Stomach (tissue), 8 donors: ENCODE measurements at regions not wholly inside any gene's neighbourhood (a gene's known extent, or its start where the extent isn't known, plus 50 kb on each side); places are given as distances from the start of the nearest gene placed in this dataset.
"Not testable (repeated sequence)": the region's sequence is repeated elsewhere in the genome, so short reads cannot be mapped to it uniquely, and the experiment has no call there.

Experiments
- DNase-seq, 2 donors: peaks; one replicate each; pipeline versions ENCODE4 v3.0.0 to v3.0.0-alpha.2; 2013 to 2019
- H3K27ac ChIP-seq, 5 donors: fragments of 200-600 bp in 4 of 5; sonication (generic) in 4 of 5; one replicate each; pipeline ENCODE4 v1.5.1; 2013 to 2019; ENCODE audit warnings: mild to moderate bottlenecking in 1 of 5, moderate library complexity in 1 of 5
- H3K27me3 ChIP-seq, 3 donors: fragments of 200-600 bp; sonication (generic); one replicate each; pipeline ENCODE4 v1.5.1; 2017 to 2019; ENCODE audit warnings: mixed run types in 1 of 3
- H3K36me3 ChIP-seq, 4 donors: fragments of 200-600 bp; sonication (generic); 1 replicate in 3 of 4; 2 replicates in 1 of 4; pipeline ENCODE4 v1.5.1; 2016 to 2019
- H3K4me1 ChIP-seq, 4 donors: fragments of 200-600 bp; sonication (generic); one replicate each; pipeline ENCODE4 v1.5.1; 2016 to 2019
- H3K4me3 ChIP-seq, 4 donors: fragments of 200-600 bp; sonication (generic) in 3 of 4; one replicate each; pipeline ENCODE4 v1.5.1; 2016 to 2019; ENCODE audit warnings: mild to moderate bottlenecking in 1 of 4
- H3K9me3 ChIP-seq, 4 donors: fragments of 200-600 bp; sonication (generic); one replicate each; pipeline ENCODE4 v1.5.1; 2016 to 2019
- EP300 ChIP-seq: sonication (generic); formaldehyde crosslinking; IDR thresholded peaks from one replicate; pipeline ENCODE4 v1.6.1; 2017; ENCODE audit warnings: antibody characterized with exemption
- POLR2A ChIP-seq, 4 donors: fragments of 450-650 bp; IDR thresholded peaks; one replicate each; pipeline ENCODE4 v1.6.1; 2016; ENCODE audit warnings: antibody characterized with exemption in 4 of 4, control low read depth in 2 of 4, mild to moderate bottlenecking in 1 of 4, moderate library complexity in 1 of 4
- POLR2AphosphoS5 ChIP-seq, 3 donors: sonication (generic); formaldehyde crosslinking; IDR thresholded peaks; one replicate each; pipeline ENCODE4 v1.6.1; 2016; ENCODE audit warnings: antibody characterized with exemption in 3 of 3
- WGBS, 5 donors: extraction: QIAGEN DNeasy Blood & Tissue Kit in 3 of 5; methylation state at CpG; one replicate each; pipeline versions ENCODE4 v1.1.5 to v1.1.7; 2013 to 2018; 5-methylcytosine and 5-hydroxymethylcytosine counted together
- intact Hi-C: fragments of 100-400 bp; cut with DNase I; formaldehyde crosslinking; loops from one replicate; pipeline ENCODE4 v1.15.1; 2023; ENCODE audit warnings: low total_unique reads
- TF ChIP-seq, protein P1 (sequence below), 7 experiments: fragments of 450-650 bp in 4 of 7; fragments of 200-600 bp in 3 of 7; sonication (generic) in 3 of 7; IDR thresholded peaks; one replicate each; pipeline ENCODE4 v1.5.1; 2016 to 2019; ENCODE audit warnings: antibody characterized with exemption in 7 of 7, control low read depth in 2 of 7, mild to moderate bottlenecking in 1 of 7
- donor health status: healthy with polysubstance abuse.
- donor health status: Bipolar disorder and iron deficiency.
- donor health status: healthy.

DNA sequence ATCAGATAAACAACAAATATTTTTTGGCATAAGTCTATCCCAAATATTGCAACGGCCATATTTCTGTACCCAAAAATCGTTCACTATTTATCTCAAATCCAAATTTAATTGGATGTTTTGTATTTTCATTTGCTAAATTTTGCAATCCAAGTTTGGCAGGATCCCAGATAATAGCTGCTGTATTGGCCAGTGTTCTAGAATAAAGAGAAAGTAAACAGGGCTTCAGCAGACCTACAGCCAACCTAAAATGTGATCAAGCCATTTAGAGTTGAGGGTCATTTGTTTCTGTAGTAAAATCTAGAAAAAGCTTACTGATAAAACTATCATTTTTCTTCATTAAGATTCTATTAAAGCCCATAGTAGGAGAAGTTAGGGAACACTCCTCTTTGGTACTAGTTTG lies 506.6 kb upstream of the PTBP2 start:
- Histone ChIP-seq H3K9me3 (no peaks in the 10 kb centered on the region), H3K4me3 (no peak overlapping the region), H3K36me3 (no peaks in the 10 kb centered on the region), H3K4me1 (no peaks in the 10 kb centered on the region), H3K27me3 (no peaks in the 10 kb centered on the region), H3K27ac (no peak overlapping the region)
- WGBS, 5 donors, result 58 to 67% (median 65%) methylated on average over 2 of the region's 2 CpGs
- intact Hi-C loops, result no loop called here
- TF ChIP-seq POLR2AphosphoS5 (IDR thresholded peaks at IDR 0.05), result no peak
- TF ChIP-seq POLR2A (IDR thresholded peaks at IDR 0.05), result no peak
- no peak for TF ChIP-seq EP300
- TF ChIP-seq, protein P1, sequence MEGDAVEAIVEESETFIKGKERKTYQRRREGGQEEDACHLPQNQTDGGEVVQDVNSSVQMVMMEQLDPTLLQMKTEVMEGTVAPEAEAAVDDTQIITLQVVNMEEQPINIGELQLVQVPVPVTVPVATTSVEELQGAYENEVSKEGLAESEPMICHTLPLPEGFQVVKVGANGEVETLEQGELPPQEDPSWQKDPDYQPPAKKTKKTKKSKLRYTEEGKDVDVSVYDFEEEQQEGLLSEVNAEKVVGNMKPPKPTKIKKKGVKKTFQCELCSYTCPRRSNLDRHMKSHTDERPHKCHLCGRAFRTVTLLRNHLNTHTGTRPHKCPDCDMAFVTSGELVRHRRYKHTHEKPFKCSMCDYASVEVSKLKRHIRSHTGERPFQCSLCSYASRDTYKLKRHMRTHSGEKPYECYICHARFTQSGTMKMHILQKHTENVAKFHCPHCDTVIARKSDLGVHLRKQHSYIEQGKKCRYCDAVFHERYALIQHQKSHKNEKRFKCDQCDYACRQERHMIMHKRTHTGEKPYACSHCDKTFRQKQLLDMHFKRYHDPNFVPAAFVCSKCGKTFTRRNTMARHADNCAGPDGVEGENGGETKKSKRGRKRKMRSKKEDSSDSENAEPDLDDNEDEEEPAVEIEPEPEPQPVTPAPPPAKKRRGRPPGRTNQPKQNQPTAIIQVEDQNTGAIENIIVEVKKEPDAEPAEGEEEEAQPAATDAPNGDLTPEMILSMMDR (IDR thresholded peaks at IDR 0.05), result no peak
- DNase-seq, result no peak

DNA sequence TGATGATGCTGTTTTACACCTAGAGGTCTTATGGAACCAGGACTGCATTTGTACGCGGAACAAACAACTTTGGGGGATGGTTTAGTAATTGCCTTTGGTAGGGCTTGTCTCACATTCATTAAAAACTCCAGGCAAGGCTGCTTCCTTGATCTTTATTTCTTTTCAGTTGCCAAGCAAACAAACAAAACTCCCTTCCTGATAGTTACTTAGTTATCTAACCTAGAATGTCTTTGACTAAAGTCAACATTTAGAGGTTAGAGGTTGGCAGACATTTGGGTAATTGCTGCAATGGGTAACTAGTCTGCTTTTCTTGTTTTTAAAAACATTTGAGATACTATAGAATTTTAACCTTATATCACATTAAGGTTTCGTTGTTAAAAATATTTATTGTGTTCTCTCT lies 500.9 kb upstream of the PTBP2 start:
- Histone ChIP-seq H3K27me3 (no peaks in the 10 kb centered on the region), H3K4me3 (no peak overlapping the region), H3K36me3 (no peaks in the 10 kb centered on the region), H3K9me3 (no peaks in the 10 kb centered on the region), H3K27ac (no peak overlapping the region), H3K4me1 (no peaks in the 10 kb centered on the region)
- WGBS, 5 donors, result 27 to 61% (median 50%) methylated on average over 3 of the region's 3 CpGs
- peak in 1 of 2 donors; percentile 35 for DNase-seq
- intact Hi-C loops, result no loop called here
- TF ChIP-seq POLR2AphosphoS5 (IDR thresholded peaks at IDR 0.05) (no peak), POLR2A (IDR thresholded peaks at IDR 0.05) (no peak), EP300 (no peak)
- TF ChIP-seq, protein P1 (IDR thresholded peaks at IDR 0.05), result no peak

DNA sequence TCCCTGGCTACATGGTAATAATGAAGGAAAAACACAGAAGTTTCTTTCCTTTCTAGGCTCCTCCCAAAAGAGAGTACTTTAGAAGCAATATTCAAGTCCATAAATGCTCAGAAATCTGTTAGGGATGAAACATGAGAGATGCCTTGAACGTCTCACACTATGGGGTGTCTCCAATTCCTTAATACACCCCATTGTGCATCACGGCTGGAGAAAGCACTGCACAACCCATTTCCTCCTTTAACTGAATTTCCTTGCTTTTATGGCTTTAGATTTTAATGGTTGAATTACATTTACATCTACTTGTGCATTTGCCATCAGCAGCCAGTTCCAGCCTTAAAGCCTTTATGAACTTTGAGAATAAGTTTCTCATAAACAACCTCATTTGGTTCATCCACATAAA lies 498.9 kb upstream of the PTBP2 start:
- H3K27ac ChIP-seq, result no peak overlapping the region
- intact Hi-C loops, result no loop called here
- no peak for DNase-seq
- TF ChIP-seq POLR2AphosphoS5 (IDR thresholded peaks at IDR 0.05) (no peak), POLR2A (IDR thresholded peaks at IDR 0.05) (no peak), EP300 (no peak)
- TF ChIP-seq, protein P1 (IDR thresholded peaks at IDR 0.05), result no peak
- H3K36me3 ChIP-seq, result no peaks in the 10 kb centered on the region
- no peaks in the 10 kb centered on the region for H3K27me3 ChIP-seq
- WGBS, 5 donors, result 78 to 83% (median 79%) methylated on average over 2 of the region's 2 CpGs
- no peak overlapping the region for H3K4me3 ChIP-seq
- no peaks in the 10 kb centered on the region for H3K4me1 ChIP-seq
- no peaks in the 10 kb centered on the region for H3K9me3 ChIP-seq

DNA sequence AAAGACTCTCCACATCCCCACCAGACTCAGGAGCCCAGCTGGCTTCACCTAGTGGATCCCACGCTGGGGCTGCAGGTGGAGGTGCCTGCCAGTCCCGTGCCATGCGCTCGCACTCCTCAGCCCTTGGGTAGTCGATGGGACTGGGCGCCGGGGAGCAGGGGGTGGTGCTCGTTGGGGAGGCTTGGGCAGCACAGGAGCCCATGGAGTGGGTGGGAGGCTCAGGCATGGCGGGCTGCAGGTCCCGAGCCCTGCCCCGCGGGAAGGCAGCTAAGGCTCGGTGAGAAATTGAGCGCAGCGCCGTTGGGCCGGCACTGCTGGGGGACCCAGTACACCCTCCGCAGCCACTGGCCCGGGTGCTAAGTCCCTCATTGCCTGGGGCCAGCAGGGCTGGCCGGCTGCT lies 497.4 kb upstream of the PTBP2 start:
- H3K4me1 ChIP-seq, intact Hi-C loops, H3K36me3 ChIP-seq, H3K4me3 ChIP-seq, H3K27ac ChIP-seq, H3K9me3 ChIP-seq, H3K27me3 ChIP-seq, DNase-seq: not testable (repeated sequence)
- WGBS, 5 donors, result 91 to 93% (median 92%) methylated on average over 11 to 20 of the region's 20 CpGs

DNA sequence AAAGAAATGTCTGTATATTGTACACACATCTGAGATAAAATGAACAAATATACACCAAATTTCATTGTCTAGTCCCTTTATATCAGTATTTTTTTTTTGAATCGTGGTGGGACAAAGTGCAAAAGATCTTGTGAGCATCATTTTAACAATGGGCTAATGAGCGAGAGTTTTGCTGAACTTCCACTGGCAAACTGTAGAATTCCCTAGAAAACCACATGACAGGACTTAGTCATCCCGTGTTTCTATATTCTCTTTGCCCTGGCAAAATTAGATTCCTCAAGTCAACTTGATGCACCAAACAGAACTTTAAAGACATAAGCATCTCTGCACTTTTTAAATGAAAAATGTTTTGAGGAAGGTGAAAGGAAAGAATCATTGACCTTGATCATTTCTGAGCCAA lies 488.2 kb upstream of the PTBP2 start:
- intact Hi-C loops, result no loop called here
- no peak for DNase-seq
- 68 to 81% (median 75%) methylated on average over 3 of the region's 3 CpGs for WGBS, 5 donors

More for the DNA sequence above, 488.2 kb upstream of the PTBP2 start:
- Histone ChIP-seq H3K27ac (no peak overlapping the region), H3K36me3 (no peaks in the 10 kb centered on the region), H3K27me3 (no peaks in the 10 kb centered on the region), H3K4me3 (no peak overlapping the region), H3K4me1 (peaks cover 0 to 25% (median 11%) of the 10 kb centered on the region in 4 donors), H3K9me3 (no peaks in the 10 kb centered on the region)
- TF ChIP-seq POLR2AphosphoS5 (IDR thresholded peaks at IDR 0.05) (no peak), POLR2A (IDR thresholded peaks at IDR 0.05) (no peak), EP300 (no peak)
- TF ChIP-seq, protein P1 (IDR thresholded peaks at IDR 0.05), result no peak
